NCI-H146 (cell line): ENCODE measurements at regions not wholly inside any gene's neighbourhood (a gene's known extent, or its start where the extent isn't known, plus 50 kb on each side); places are given as distances from the start of the nearest gene placed in this dataset.
A peak's percentile ranks its signal among the peaks of the same experiment; 100 is the strongest.
"Not testable (repeated sequence)": the region's sequence is repeated elsewhere in the genome, so short reads cannot be mapped to it uniquely, and the experiment has no call there.

ENCODE experiments used
- DNase-seq: peaks from one replicate; lab custom pipeline; 2025; lab: John Stamatoyannopoulos, UW

DNA sequence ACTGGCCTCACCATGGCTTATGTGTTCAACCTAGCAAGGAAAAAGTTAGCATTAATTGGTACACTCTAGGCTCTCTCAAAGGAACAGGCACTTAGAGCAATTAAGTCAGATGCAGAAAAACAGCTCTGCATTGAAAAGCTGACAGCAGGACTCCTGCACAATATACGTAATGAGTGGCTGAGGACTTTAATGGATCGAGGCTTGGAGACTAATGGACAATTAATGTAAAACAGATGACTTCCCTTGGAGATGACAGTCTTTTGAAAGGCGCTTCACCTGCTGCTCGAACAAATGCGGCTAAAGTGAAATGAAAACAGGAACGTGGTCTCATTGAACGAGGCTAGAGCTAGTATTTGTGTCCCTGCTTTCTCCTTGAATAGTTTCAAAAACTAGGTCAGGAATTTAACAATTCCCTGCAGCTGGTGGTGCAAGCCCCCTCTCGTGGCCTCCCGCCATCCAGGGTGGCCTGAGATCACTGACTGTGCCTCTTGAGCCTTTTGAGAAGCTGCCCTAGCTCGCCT, 137.1 kb downstream of the ELOVL4 start:
- peak; percentile 98 for DNase-seq

DNA sequence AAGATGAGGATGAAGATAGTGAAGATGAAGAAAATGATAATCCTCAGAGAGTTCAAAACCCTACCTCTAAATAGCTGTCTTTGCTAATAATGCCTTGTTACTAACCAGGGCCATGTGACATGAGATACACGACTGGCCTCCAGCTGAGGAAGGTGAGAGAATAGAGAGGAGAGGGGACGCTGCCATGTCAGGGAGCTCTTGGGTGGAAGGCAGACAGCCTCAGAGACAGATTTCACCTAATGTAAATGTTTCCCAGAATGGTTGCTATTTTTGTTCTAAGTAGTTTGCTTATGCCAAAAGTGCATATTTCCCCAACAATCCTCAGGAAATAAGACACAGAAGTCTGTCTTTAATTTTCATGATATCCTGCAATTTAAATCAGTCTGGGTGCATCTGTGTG, 138.4 kb downstream of the ELOVL4 start:
- peak; percentile 79 for DNase-seq

DNA sequence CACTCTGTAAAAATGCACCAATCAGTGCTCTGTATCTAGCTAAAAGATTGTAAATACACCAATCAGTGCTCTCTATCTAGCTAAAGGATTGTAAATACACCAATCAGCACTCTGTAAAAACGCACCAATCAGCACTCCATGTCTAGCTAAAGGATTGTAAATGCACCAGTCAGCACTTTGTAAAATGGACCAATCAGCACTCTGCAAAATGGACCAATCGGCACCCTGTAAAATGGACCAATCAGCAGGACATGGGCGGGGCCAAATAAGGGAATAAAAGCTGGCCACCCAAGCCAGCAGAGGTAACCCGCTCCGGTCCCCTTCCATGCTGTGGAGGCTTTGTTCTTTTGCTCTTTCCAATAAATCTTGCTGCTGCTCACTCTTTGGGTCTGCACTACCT, 140.7 kb downstream of the ELOVL4 start:
- DNase-seq, result not testable (repeated sequence)

DNA sequence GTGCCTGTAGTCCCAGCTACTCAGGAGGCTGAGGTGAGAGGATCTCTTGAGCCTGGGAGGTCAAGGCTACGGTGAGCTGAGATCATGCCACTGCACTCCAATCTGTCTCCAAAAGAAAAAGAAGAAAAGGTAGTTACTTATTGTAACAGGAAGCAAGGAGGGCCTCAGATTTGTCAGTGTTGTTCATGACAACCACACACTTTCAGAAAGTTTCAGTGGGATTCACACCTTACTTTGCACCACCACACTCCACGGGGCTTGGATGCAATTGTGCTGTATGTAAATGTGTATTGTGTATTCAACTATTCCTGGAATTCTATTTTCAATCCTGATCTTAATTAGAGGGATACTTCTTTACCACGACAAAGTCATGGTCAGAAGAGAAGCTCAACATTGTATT, 142.6 kb downstream of the ELOVL4 start:
- no peak for DNase-seq

DNA sequence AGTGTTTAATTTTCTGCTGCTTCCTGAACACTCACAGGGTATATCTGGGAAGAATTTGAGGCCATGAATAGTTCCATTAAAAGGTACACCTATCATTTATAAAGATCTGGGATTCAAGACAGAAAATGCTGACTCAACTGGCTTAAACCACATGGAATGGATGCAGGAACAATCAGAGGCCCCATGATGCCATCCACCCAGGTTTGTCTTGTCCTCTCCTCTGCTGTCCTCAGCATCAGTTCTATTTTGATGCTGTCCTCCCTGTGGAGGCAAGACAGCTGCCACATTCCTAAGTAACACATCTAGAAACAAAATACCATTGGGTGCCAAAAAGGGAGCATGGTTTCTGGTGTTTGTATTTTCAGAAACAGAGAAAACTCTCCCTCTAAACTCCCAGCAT, 143.4 kb downstream of the ELOVL4 start:
- no peak for DNase-seq

DNA sequence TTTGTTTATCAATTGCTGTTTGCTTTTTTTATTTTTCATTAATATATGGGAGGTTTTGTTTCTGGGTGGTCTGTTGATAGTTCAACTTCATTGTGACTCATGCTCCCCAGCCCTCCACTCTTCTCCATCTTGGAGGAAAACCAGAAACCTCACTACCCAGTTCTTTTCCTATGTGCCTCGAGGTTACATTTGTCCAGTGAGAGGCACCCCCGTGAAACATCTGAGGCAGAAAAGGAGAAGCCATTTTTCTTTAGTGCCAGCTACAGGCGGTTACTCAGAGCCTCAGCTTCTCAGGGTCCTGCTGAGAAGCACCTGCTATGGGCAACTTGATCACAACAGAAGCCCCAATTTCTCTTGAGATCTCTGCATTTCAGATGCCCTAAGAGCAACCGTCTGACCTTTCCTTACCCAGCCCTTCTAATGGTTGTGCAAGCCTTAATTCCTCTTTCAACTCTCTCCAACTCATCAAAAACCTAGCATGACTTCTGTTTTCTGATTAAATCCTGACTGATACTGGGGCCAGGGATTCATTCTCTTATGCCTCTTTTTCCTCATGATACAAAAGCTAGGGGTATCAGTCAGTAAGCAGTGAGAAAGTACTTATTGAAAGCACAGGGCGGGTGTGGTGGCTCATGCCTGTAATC, 144.6 kb downstream of the ELOVL4 start:
- DNase-seq, result peak; percentile 21

DNA sequence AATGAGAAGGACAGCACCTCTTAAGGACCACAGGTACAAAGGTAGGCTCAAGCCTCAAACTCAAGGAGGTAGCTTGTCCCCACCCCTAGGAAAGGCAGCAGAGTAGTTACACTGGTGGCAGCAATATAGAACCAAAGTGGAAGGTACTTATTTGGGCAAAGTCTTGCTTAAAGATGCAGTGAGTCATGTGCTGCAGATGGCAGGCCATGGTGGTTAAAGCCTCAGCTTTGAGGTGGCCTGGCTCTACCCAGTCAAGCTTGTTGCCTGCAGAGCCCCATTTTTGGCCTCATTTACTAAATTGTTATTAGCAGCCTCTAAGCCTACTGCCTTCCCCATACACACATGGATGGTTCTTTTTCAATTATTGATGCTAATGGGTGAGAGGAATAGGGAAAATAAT, 146.0 kb downstream of the ELOVL4 start:
- DNase-seq, result no peak

DNA sequence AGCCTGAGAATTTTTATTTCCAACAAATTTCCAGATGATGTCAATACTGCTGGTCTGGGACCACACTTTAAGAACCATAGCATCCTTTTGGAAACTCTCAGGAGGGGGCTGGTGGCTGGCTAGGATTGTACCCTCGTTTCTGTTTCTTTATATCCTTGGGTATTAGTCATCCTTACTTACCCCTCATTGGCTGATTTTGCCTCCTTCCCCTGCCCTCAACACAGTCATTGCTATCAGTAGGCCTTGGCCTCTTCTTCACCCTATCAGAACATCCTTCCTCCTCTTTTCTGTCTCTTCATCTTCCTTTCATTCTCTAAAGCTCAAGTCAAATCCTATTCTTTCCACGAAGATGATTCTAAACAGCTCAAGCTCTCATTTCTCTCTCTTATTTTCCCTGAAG, 148.5 kb downstream of the ELOVL4 start:
- no peak for DNase-seq

DNA sequence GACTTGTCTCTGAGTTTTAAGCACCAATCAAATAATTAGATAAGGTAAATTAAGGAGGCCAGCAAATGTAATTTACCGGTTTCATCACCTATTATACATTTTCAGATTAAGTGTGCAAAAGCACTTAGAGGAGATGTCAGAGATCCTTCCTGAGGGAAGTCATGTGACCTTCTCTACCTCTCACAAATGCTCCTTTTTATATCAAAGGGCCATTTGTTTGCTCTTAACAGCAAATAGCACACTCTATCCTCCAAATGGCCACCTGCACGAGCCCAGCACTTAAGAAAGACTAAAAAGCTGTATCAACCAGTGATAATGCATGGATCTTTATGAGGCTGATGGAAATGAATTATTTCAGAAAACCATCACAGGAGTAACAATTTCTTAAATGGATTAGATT, 149.4 kb downstream of the ELOVL4 start:
- peak; percentile 34 for DNase-seq

DNA sequence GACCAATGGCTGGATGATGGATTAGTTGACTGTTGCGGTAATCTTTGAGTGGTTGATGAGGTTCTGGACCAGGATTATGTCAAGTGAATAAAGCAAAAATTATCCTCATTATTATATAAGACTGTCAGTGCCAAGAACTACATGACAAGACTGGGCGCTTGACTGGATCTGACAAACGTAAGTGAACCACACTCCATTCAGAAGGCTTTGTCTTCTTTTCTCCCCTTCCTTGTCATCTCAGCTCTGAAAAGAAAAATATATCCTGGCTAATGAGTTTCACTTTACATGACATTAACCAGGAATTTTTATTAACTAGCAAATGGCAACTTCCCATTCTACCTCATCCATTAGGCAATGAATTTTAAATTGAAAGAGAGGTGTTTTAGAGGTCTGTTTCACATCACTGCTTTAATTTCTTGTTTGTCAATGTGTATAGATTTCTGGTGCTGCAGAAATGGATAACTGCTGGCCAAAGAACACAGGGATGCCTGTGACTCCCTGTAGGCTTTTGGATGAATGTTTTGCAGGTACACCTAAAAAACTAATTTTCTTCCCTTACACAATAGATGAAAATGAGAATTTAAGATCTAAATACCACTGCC, 150.1 kb downstream of the ELOVL4 start:
- DNase-seq, result no peak

DNA sequence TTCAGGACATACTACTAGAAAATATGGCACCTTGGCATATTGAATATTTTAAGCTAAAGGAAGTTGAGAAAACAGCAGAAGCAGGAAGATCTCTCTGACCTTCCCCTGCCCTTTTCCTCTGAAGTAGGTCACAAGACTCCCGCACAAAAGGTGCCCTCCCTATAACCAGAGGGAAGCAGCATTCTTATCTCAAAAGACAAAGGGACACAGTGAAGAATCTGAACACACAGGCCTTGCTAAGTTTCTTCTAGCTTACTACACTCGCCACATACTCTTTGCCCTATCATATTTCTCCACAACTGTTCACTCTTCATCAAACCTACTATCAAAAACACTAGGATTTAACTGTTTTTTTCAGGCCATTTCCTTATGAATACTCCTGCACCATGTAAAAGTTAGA, 151.2 kb downstream of the ELOVL4 start:
- no peak for DNase-seq

DNA sequence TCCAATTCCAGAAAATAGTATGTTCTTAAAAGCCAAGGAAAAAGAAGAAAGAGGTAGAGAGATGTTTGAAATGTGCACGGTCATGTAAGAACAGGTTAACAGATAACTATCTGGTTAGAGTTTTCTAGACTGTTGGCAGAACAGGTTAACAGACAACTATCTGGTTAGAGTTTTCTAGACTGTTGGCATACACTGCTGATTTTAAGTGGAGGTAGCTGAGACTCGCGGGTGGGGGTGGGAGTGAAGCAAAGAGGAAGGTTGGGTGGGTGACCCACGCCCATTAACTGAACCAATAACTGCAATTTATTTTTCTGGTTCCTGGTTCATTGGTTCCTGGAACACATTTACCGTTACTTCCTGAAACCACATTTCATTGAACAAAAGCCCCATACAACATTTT, 157.5 kb downstream of the ELOVL4 start:
- no peak for DNase-seq

DNA sequence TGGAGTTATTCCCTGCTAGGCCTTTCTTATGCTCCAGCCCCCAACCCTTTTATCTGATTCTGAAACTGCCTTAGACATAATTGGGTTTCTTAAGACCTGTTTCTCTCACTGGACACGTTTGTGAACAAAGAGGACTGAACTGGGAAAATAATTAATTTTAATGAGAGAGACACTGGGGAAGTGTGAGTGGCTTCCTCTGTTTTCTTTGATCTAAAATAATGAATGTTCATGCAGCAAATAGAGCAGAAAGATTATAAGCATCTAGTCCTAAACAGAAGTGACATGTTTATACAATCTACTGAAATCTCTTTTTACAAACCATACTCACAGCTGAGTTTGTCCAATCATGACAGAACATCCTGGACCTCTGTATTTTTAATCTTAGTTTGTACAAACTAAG, 157.6 kb downstream of the SH3BGRL2 start:
- no peak for DNase-seq

DNA sequence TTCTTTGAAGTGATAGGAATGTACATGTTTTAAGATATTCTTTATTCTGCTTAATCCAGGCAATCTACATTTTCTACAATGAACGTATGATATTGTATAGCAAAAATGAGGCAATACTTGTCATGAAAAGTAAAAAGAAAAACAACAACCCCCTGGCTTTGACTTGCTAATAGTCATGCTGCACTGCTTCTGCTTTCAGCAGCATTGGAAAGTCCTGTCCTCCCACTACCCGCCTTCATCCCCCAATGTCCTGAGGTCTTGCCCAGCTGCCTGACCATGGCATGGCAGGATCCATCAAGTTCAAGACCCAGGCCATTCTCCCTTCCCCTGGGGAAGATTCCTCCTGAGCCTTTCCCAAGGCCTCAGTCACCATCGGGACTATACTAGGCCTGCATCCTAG, 156.5 kb downstream of the SH3BGRL2 start:
- no peak for DNase-seq

DNA sequence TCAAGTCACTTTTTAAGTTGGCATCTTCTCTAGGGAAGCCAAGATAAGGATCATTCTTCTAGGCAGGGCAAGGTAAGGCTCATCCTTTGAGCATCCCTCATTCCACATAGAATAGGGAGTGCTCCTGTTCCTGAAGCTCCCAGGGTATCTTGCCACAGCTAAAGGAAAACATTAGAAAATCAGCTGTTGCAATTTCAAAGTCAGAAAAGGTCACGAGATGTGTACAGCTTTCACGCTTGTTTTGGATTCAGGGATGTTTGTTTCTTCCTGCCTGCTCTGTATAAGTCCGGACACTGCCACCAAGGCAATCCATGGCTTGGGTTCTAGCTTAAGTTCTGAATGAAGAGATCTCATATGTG, 153.2 kb downstream of the SH3BGRL2 start:
- DNase-seq, result no peak

DNA sequence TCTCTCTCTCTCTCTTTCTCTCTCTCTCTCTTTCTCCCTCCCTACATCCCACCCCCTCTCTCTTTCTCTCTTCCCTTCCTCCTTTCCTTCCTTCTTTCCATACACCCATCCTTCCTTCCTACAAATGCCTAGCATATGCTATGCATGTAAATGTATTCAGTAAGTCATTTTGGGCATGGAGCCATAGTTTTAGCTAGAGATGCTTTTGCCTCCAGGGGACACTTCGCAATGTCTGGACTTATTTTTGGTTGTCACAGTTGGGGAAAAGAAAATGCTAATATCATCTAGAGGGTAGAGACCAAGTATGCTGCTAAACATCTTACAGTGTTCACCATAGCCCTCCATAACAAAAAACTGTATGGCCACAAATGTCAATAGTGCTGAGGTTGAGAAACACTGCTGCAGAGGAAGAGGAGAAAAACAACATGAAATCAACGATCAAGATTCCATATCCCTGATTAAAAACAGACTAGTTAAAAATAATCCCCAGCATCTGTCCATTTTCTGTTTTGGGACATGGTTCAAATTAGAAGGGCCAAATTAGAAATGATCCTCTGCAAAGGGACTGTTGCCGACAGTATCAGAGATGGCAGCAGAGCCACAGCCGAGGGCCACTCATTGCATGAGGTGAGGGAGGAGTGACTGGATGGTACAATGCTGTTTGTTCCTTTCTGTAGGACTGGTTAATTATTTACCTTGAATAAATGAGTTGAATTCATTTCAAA, 152.7 kb downstream of the SH3BGRL2 start:
- DNase-seq, result no peak

DNA sequence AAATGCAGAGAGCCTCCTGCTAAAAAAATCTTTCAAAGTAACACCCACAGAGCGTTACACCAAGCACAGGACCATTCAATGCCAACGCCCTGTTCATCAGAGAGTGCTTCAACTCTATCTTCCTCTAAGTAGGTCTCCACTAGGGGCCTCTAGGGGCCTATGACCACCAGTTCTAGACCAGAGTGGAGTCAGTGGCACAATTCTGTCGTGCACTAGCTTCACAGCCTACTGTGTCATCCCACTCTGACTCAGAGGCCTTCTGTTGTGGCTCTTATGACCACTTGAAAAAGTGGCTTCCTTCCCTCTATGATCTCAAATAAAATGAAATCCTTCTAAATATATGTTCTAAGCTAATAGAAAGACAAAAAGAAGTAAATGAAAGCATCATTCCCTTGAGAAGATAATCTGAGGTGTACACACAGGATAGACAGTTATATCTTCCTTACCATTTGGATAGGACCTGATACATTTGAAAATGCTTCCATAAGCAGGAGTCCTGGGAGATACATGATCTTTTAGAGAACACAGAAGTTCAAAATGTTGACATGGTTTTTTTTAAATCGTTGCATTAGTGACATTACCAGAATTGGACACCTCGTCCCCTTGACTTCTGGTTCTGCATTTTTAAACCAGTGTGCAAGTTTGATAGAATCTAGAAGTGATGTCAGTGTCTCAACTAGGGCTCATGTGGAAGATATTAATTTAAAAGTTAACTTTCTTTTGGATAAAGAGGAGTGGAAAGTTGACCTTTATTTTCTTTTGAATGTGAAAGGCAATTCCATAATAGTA, 151.9 kb downstream of the SH3BGRL2 start:
- no peak for DNase-seq

DNA sequence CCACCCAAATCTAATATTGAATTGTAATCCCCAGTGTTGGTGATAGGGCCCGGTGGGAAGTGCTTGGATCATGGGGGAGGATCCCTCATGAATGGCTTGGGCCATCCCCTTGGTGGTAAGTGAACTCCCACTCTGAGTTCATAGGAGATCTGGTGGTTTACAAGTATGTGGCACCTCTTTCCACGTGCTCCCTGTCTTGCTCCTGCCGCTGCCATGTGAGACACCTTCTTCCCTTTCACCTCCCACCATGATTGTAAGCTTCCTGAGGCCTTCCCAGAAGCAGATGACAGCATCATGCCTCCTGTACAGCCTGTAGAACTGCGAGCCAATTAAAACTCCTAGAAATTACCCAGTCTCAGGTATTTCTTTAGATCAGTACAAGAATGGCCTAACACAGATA, 150.8 kb downstream of the SH3BGRL2 start:
- DNase-seq, result no peak

DNA sequence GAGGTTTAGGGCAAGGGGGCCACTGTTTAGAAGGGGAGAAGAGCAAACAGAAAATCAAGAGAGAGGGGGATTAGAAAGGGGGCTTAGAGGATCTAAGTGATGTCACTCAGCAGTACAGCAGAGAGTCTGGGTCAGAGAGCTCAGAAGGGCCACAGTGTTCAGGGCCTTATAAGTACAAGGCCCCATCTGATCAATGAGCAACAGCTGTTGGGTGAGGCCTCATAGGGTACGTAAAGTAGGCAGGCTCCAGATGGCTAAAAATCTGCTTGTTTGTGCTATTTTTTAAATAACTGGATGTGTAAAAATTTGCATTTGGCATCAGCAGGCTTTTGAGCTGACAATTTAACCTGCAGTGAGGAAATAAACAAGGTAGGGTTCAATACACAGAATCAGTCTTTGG, 149.8 kb downstream of the SH3BGRL2 start:
- no peak for DNase-seq

DNA sequence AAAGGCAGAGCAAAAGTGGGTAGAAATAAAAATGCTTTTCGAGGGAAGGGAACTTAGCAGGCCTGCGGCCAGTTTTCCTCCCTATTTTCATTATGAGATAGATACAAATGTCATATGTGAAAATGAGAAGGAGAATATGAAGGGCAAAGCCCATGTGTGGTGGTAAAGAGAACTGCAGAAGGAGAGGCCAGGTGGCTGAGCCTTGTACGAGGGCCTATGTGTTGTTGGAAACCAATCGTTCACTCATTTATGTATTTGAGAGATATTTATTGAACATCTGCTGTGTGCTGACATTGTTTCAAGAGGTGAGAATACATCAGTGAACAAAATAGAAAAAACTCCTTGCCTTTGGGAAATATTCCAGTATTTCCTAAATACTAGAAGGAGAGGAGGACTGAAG, 147.7 kb downstream of the SH3BGRL2 start:
- DNase-seq, result peak; percentile 15

DNA sequence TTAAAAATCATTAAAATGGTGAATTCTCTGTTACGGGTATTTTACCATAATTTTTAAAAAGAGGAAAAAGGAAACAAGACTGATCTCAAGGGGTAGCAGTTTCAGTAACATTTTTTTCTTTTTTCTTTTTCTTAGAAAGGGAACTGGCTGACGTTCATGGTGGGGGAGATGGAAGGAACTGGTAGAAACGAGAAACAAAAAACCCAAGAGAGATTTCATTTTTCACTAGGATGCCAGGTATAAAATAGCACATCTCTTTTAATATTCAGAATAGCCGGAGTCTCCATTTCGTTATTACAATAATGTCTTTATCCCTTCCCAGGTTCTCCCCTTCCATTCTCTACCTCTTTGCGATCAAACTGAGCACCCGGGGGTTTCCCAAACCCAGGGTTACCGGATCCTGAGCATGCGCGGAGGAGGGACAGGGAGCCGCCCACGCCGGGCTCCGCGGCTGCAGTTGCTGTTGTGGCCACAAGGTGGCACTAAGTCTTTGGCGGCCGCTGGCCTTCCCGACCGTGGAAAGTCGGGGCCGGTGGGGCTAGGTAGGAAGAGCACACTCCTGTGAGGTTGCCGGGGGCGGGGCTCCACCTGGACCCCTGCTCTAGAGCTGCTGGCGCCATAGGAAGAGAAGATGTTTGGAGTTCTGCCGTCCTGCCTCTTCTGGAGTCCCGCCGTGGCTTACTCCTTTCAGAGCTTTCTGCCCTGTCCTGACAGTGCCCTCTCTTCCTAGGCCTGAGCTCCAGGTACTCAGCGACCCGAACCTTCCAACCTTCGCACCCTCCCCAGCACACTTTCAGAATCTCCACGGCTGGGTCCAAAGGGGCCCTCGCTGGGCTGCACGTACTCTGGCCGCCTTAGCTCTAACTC, 146.8 kb downstream of the SH3BGRL2 start:
- DNase-seq, result peak; percentile 80

DNA sequence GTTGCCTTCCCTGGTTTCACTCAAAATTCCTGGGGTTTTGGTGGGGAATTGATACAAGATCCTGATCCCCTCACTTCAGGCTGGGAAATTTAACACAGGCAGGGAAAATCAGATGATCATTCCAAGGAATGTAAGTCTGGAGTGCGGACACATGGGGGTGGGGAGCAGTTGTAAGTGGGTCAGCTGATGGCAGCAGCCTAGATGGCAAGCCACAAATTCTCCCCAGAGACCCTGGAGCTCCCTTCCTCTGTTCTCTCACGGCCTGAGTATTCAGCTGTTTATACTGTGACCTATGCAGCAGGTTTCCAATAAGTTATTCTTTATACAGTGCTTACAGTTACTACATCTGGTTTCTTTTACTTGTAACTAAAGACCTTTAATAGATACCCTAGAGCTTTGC, 144.9 kb downstream of the SH3BGRL2 start:
- DNase-seq, result no peak
